Upper lobe of left lung (tissue), 6 donors: ENCODE measurements at regions not wholly inside any gene's neighbourhood (a gene's known extent, or its start where the extent isn't known, plus 50 kb on each side); places are given as distances from the start of the nearest gene placed in this dataset.
"Not testable (repeated sequence)": the region's sequence is repeated elsewhere in the genome, so short reads cannot be mapped to it uniquely, and the experiment has no call there.

Source experiments
- ATAC-seq, 2 donors: fragments of 200-7000 bp; cut with Tn5 transposase; one replicate each; pipeline ENCODE4 v1.9.1; 2022; ENCODE audit warnings: mild to moderate bottlenecking in 2 of 2, moderate library complexity in 2 of 2; ENCODE audit not compliant: low FRiP score in 2 of 2
- DNase-seq, 2 donors: peaks; one replicate each; pipeline ENCODE4 v3.0.0-alpha.2; 2019 to 2020
- H3K27ac ChIP-seq, 4 donors: fragments of 200-600 bp; sonication (generic); one replicate each; pipeline ENCODE4 v1.5.1; 2016 to 2019
- H3K27me3 ChIP-seq, 4 donors: fragments of 200-600 bp; sonication (generic); one replicate each; pipeline ENCODE4 v1.5.1; 2017 to 2019
- H3K36me3 ChIP-seq, 4 donors: fragments of 200-600 bp; sonication (generic); one replicate each; pipeline ENCODE4 v1.5.1; 2016 to 2019
- H3K4me1 ChIP-seq, 4 donors: fragments of 200-600 bp; sonication (generic); one replicate each; pipeline ENCODE4 v1.5.1; 2018 to 2019
- H3K4me3 ChIP-seq, 4 donors: fragments of 200-600 bp; sonication (generic); one replicate each; pipeline ENCODE4 v1.5.1; 2017 to 2019; ENCODE audit warnings: mild to moderate bottlenecking in 2 of 4, moderate library complexity in 1 of 4
- H3K9me3 ChIP-seq, 4 donors: fragments of 200-600 bp; sonication (generic); one replicate each; pipeline ENCODE4 v1.5.1; 2018 to 2019
- EP300 ChIP-seq, 4 donors: sonication (generic); formaldehyde crosslinking; IDR thresholded peaks; one replicate each; pipeline ENCODE4 v1.5.1; 2017; ENCODE audit warnings: antibody characterized with exemption in 4 of 4, control low read depth in 2 of 4
- POLR2A ChIP-seq, 4 donors: fragments of 450-650 bp; IDR thresholded peaks; one replicate each; pipeline ENCODE4 v1.5.1; 2016 to 2017; ENCODE audit warnings: antibody characterized with exemption in 4 of 4, mild to moderate bottlenecking in 2 of 4
- POLR2AphosphoS5 ChIP-seq, 2 donors: sonication (generic); formaldehyde crosslinking; IDR thresholded peaks; one replicate each; pipeline ENCODE4 v1.5.1; 2017; ENCODE audit warnings: antibody characterized with exemption in 2 of 2
- WGBS, 2 donors: methylation state at CpG; one replicate each; pipeline ENCODE4 v1.1.5; 2017 to 2018; 5-methylcytosine and 5-hydroxymethylcytosine counted together
- TF ChIP-seq, protein P1 (sequence below), 6 experiments: fragments of 450-650 bp in 4 of 6; fragments of 200-600 bp in 2 of 6; sonication (generic) in 2 of 6; IDR thresholded peaks; one replicate each; pipeline ENCODE4 v1.5.1; 2016 to 2019; ENCODE audit warnings: antibody characterized with exemption in 6 of 6
- donor health status: DM: no; HTN: no; CAD: no; lungs with moderate emphysema.
- donor health status: DM: no; HTN: yes; CAD: no; lungs with severe emphysema.

GRCh38 chr2:182548031-182548950 lies 121.5 kb upstream of the PDE1A start:
- H3K9me3 ChIP-seq: no peaks in the 10 kb centered on the region
- no peak for DNase-seq
- TF ChIP-seq EP300 (IDR thresholded peaks at IDR 0.05): no peak
- TF ChIP-seq, protein P1, sequence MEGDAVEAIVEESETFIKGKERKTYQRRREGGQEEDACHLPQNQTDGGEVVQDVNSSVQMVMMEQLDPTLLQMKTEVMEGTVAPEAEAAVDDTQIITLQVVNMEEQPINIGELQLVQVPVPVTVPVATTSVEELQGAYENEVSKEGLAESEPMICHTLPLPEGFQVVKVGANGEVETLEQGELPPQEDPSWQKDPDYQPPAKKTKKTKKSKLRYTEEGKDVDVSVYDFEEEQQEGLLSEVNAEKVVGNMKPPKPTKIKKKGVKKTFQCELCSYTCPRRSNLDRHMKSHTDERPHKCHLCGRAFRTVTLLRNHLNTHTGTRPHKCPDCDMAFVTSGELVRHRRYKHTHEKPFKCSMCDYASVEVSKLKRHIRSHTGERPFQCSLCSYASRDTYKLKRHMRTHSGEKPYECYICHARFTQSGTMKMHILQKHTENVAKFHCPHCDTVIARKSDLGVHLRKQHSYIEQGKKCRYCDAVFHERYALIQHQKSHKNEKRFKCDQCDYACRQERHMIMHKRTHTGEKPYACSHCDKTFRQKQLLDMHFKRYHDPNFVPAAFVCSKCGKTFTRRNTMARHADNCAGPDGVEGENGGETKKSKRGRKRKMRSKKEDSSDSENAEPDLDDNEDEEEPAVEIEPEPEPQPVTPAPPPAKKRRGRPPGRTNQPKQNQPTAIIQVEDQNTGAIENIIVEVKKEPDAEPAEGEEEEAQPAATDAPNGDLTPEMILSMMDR (IDR thresholded peaks at IDR 0.05): no peak
- TF ChIP-seq POLR2A (IDR thresholded peaks at IDR 0.05): no peak
- TF ChIP-seq POLR2AphosphoS5 (IDR thresholded peaks at IDR 0.05): no peak
- no peaks in the 10 kb centered on the region for H3K27me3 ChIP-seq
- H3K4me1 ChIP-seq: no peaks in the 10 kb centered on the region
- no peaks in the 10 kb centered on the region for H3K36me3 ChIP-seq
- peak overlapping the region in 1 of 4 donors; percentile 20 for H3K27ac ChIP-seq
- 61 to 63% methylated on average over 7 of the region's 7 CpGs for WGBS, 2 donors
- ATAC-seq: no peak
- H3K4me3 ChIP-seq: no peak overlapping the region

DNA sequence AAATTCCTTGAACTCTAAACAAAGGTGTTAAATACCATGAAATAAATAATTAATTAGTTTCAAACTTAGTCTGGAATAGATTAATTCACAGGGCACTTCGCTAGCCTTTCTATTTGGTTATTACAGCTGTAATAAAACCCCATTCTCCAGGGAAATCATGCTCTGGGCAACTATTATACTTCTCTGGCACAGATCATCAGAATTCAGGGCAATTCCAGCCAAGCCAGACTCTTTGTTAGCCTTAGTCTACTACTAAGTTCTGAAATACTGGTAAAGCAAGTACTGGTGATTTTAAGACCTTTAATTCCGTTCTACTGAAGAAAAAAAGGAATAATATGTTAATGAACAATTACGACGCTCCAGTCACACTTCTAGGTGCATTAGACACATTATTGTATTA lies 123.4 kb upstream of the PDE1A start:
- no peak overlapping the region for H3K27ac ChIP-seq

DNA sequence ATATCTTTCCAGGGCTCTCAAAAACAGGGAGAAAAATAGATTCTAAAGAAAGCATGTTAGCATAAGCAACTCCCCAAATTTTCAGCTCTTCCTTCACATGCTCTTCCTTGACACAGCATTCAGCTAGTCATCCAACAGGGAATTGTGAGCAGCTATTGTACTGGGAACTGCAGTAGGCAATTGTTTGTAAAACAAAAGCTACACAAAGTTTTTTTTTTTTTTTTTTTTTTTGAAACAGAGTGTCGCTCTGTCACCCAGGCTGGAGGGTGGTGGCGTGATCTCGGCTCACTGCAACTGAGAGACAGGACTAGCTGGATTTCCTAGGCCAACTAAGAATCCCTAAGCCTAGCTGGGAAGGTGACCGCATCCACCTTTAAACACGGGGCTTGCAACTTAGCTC lies 125.4 kb upstream of the PDE1A start:
- H3K27me3 ChIP-seq, ATAC-seq, H3K4me1 ChIP-seq, H3K4me3 ChIP-seq, DNase-seq, H3K27ac ChIP-seq, H3K9me3 ChIP-seq, H3K36me3 ChIP-seq: not testable (repeated sequence)
- 86 to 91% methylated on average over 5 of the region's 5 CpGs for WGBS, 2 donors

More for the DNA sequence above, 123.4 kb upstream of the PDE1A start:
- Histone ChIP-seq H3K4me3 (no peak overlapping the region), H3K4me1 (no peaks in the 10 kb centered on the region), H3K36me3 (no peaks in the 10 kb centered on the region), H3K27me3 (no peaks in the 10 kb centered on the region), H3K9me3 (no peaks in the 10 kb centered on the region)
- no peak for DNase-seq
- no peak for TF ChIP-seq POLR2A (IDR thresholded peaks at IDR 0.05)
- TF ChIP-seq POLR2AphosphoS5 (IDR thresholded peaks at IDR 0.05): no peak
- TF ChIP-seq, protein P1 (IDR thresholded peaks at IDR 0.05): no peak
- no peak for TF ChIP-seq EP300 (IDR thresholded peaks at IDR 0.05)
- WGBS, 2 donors: 92 to 93% methylated on average over 4 of the region's 4 CpGs
- no peak for ATAC-seq

- WGBS, 2 donors: 96 to 97% methylated on average over 16 of the region's 16 CpGs
Observed at GRCh38 chr2:182552785-182553184, 125.9 kb upstream of the PDE1A start.

GRCh38 chr2:182553483-182553882 lies 126.6 kb upstream of the PDE1A start:
- 60 to 63% methylated on average over 2 of the region's 2 CpGs for WGBS, 2 donors
- no peak overlapping the region for H3K27ac ChIP-seq
- DNase-seq (no peak), ATAC-seq (no peak)
- H3K27me3 ChIP-seq: no peaks in the 10 kb centered on the region
- no peaks in the 10 kb centered on the region for H3K9me3 ChIP-seq
- H3K4me1 ChIP-seq: no peaks in the 10 kb centered on the region
- TF ChIP-seq, protein P1 (IDR thresholded peaks at IDR 0.05): no peak
- TF ChIP-seq EP300 (IDR thresholded peaks at IDR 0.05): no peak
- H3K4me3 ChIP-seq: no peak overlapping the region
- no peaks in the 10 kb centered on the region for H3K36me3 ChIP-seq

More at GRCh38 chr2:182552785-182553184, 125.9 kb upstream of the PDE1A start:
- ATAC-seq, H3K4me1 ChIP-seq, H3K4me3 ChIP-seq, H3K9me3 ChIP-seq, H3K27ac ChIP-seq, H3K27me3 ChIP-seq, H3K36me3 ChIP-seq: not testable (repeated sequence)
- DNase-seq: peak in 1 of 2 donors; percentile 34

DNA sequence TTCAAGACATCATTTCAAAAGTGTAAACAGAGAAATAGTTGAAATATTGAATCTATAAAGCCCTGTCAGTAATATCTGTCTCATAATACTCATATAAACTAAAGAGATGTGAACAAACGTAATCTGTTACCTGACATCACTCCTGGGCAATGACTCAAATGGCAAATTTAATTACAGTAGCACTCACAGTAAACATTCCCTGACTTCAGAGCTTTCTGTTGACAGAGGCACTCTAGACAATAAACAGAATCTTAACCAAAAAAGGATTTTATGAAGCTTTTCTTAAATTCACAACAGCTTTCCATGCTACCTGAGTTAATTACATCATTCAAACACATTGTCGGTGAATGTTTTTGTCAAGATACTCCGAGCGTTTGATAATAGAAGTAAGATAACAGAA lies 128.1 kb upstream of the PDE1A start:
- H3K4me3 ChIP-seq: no peak overlapping the region
- 78 to 84% methylated on average over 4 of the region's 4 CpGs for WGBS, 2 donors
- H3K4me1 ChIP-seq: no peaks in the 10 kb centered on the region
- no peak for TF ChIP-seq EP300 (IDR thresholded peaks at IDR 0.05)
- TF ChIP-seq, protein P1 (IDR thresholded peaks at IDR 0.05): no peak
- no peak for TF ChIP-seq POLR2A (IDR thresholded peaks at IDR 0.05)
- no peak for TF ChIP-seq POLR2AphosphoS5 (IDR thresholded peaks at IDR 0.05)
- no peaks in the 10 kb centered on the region for H3K9me3 ChIP-seq
- no peak overlapping the region for H3K27ac ChIP-seq
- no peaks in the 10 kb centered on the region for H3K27me3 ChIP-seq
- ATAC-seq: no peak
- no peak for DNase-seq
- no peaks in the 10 kb centered on the region for H3K36me3 ChIP-seq
